Tibial artery (tissue), 4 donors: ENCODE measurements at regions not wholly inside any gene's neighbourhood (a gene's known extent, or its start where the extent isn't known, plus 50 kb on each side); places are given as distances from the start of the nearest gene placed in this dataset.
"Not testable (repeated sequence)": the region's sequence is repeated elsewhere in the genome, so short reads cannot be mapped to it uniquely, and the experiment has no call there.

Experiments
- DNase-seq, 2 donors: peaks; one replicate each; pipeline ENCODE4 v3.0.0-alpha.2; 2019
- H3K27ac ChIP-seq, 2 donors: fragments of 200-600 bp; sonication (generic) in 1 of 2; 1 replicate in 1 of 2; 2 replicates in 1 of 2; pipeline ENCODE4 v1.5.1; 2018 to 2019; ENCODE audit warnings: mild to moderate bottlenecking in 1 of 2
- H3K27me3 ChIP-seq, 2 donors: fragments of 200-600 bp; sonication (generic) in 1 of 2; one replicate each; pipeline versions ENCODE4 v1.5.1 to v1.6.0; 2016 to 2019
- H3K36me3 ChIP-seq, 3 donors: fragments of 200-600 bp; sonication (generic) in 2 of 3; one replicate each; pipeline ENCODE4 v1.5.1; 2016 to 2019; ENCODE audit warnings: mild to moderate bottlenecking in 2 of 3
- H3K4me1 ChIP-seq, 4 donors: fragments of 200-600 bp; sonication (generic) in 2 of 4; 1 replicate in 3 of 4; 2 replicates in 1 of 4; pipeline ENCODE4 v1.5.1; 2016 to 2019
- H3K4me3 ChIP-seq, 2 donors: fragments of 200-600 bp; sonication (generic) in 1 of 2; 1 replicate in 1 of 2; 2 replicates in 1 of 2; pipeline ENCODE4 v1.5.1; 2018 to 2019; ENCODE audit warnings: mild to moderate bottlenecking in 2 of 2
- H3K9me3 ChIP-seq, 3 donors: fragments of 200-600 bp; sonication (generic) in 1 of 3; one replicate each; pipeline ENCODE4 v1.5.1; 2016 to 2019
- intact Hi-C: fragments of 100-400 bp; cut with DNase I; formaldehyde crosslinking; loops from one replicate; pipeline ENCODE4 v1.15.0; 2023; ENCODE audit warnings: low total_unique reads
- TF ChIP-seq, protein P1 (sequence below), 2 experiments: fragments of 200-600 bp in 1 of 2; fragments of 450-650 bp in 1 of 2; IDR thresholded peaks; one replicate each; pipeline ENCODE4 v1.5.1; 2017 to 2019; ENCODE audit warnings: antibody characterized with exemption in 2 of 2, mild to moderate bottlenecking in 1 of 2, moderate library complexity in 1 of 2

DNA sequence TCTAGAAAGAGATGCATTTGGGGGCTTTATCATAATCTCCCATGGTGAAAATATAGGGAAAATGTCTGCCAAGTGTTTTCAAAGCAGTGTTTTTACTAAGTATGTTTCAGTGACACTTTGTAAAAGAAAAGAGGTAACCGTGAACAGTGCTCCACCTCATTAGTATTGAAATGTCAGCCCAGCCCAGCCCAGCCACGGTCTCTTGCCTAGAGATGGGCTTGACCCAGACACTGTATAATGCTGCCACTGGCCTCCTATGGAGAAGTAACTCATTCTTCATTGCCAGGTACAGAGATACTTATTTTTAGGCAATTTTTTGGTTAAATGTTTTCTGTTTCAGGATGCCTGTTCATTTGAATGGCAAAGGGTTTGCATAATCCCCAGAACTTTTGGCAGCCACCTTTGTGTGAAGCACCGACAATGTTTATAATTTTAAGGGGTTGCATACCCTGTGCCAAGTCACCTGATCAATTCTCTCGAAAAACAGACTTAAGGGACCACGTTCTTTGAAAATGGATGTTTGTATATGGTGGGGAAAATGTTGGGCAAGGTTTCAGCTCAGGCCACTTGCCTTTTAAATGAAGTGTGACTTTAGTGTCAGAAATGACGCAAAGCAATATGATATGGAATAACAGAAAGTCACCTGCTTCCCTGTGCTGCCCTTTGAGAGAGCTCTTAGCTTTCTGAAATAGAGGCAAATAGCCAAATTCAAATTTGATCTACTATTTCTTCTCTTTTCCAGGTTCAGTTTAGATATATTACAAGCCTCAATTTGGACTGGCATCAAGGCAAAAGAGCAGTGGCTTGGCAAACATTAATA, 314.5 kb upstream of the RGPD4 start:
- no peak for DNase-seq
- intact Hi-C loops: no loop called here
- H3K27ac ChIP-seq: no peak overlapping the region
- TF ChIP-seq, protein P1, sequence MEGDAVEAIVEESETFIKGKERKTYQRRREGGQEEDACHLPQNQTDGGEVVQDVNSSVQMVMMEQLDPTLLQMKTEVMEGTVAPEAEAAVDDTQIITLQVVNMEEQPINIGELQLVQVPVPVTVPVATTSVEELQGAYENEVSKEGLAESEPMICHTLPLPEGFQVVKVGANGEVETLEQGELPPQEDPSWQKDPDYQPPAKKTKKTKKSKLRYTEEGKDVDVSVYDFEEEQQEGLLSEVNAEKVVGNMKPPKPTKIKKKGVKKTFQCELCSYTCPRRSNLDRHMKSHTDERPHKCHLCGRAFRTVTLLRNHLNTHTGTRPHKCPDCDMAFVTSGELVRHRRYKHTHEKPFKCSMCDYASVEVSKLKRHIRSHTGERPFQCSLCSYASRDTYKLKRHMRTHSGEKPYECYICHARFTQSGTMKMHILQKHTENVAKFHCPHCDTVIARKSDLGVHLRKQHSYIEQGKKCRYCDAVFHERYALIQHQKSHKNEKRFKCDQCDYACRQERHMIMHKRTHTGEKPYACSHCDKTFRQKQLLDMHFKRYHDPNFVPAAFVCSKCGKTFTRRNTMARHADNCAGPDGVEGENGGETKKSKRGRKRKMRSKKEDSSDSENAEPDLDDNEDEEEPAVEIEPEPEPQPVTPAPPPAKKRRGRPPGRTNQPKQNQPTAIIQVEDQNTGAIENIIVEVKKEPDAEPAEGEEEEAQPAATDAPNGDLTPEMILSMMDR (IDR thresholded peaks at IDR 0.05): no peak
- no peaks in the 10 kb centered on the region for H3K4me1 ChIP-seq
- no peaks in the 10 kb centered on the region for H3K27me3 ChIP-seq
- no peaks in the 10 kb centered on the region for H3K9me3 ChIP-seq
- no peak overlapping the region for H3K4me3 ChIP-seq
- H3K36me3 ChIP-seq: no peaks in the 10 kb centered on the region

DNA sequence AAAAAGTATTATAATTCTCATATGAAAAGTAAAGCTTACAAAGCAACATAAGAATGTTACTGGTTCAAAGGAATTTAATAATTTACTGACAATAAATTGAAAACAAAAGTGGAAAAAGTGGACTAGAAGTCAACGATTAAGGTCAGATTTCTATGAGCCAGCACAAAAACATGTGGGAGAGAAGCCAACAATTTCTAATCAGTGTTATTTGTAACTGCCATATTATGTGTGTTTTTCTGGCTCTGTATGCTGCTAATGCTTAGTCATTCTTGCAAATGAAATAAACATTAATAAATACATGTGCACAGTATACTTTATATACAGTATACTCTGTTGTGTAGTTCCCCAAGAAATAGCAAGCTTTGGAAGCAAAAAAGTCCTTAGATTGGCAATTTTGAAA, 301.3 kb upstream of the RGPD4 start:
- Histone ChIP-seq H3K27me3 (no peaks in the 10 kb centered on the region), H3K36me3 (no peaks in the 10 kb centered on the region), H3K4me1 (peaks cover 0 to 6% (median 2%) of the 10 kb centered on the region in 4 donors), H3K9me3 (no peaks in the 10 kb centered on the region), H3K4me3 (no peak overlapping the region), H3K27ac (no peak overlapping the region)
- no peak for DNase-seq
- TF ChIP-seq, protein P1 (IDR thresholded peaks at IDR 0.05): no peak
- intact Hi-C loops: no loop called here

DNA sequence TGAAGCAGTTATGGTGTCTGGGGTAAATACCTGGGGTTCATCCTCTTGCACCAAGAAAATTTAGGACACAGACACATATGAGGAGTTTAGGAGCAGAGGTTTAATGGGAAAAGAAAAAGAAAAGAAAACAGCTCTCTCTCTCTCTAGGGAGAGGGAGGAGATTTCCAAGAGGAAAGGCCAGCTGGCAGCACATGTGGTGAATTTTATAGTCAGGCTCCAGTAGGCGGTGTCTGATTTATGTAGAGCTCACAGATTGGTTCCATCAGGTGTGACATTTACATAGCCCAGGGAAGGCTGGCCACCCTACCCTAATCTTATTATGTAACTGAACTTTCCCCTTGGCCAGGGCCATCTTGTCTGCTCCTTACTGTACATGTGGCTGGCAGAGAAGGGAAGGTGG, 297.5 kb upstream of the RGPD4 start:
- intact Hi-C loops: no loop called here
- TF ChIP-seq, protein P1 (IDR thresholded peaks at IDR 0.05): no peak
- Histone ChIP-seq H3K36me3 (no peaks in the 10 kb centered on the region), H3K4me1 (peaks cover 0 to 6% (median 2%) of the 10 kb centered on the region in 4 donors), H3K4me3 (no peak overlapping the region), H3K9me3 (no peaks in the 10 kb centered on the region), H3K27me3 (no peaks in the 10 kb centered on the region), H3K27ac (no peak overlapping the region)
- no peak for DNase-seq

DNA sequence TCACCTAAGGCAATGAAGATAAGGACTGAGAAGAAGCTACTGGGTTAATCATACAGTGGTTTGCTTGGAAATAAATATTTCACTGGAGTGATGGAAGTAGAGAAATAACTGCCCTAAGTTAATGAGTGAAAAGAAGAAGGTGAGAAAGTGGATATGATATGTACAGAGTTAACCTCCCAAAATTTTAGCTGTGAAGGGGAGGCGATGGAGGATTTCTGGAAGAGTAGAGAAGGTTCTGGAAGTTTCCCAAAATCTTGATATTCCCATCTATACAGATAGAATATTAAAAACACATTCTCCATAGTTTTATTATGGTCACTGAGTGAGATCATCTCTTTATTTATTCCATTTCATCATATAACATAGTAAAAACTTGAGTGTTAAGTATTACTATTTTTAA, 296.6 kb upstream of the RGPD4 start:
- Histone ChIP-seq H3K27me3 (no peaks in the 10 kb centered on the region), H3K4me3 (no peak overlapping the region), H3K4me1 (peaks cover 0 to 6% (median 2%) of the 10 kb centered on the region in 4 donors), H3K9me3 (no peaks in the 10 kb centered on the region), H3K36me3 (no peaks in the 10 kb centered on the region), H3K27ac (no peak overlapping the region)
- DNase-seq: no peak
- intact Hi-C loops: no loop called here
- TF ChIP-seq, protein P1 (IDR thresholded peaks at IDR 0.05): no peak

DNA sequence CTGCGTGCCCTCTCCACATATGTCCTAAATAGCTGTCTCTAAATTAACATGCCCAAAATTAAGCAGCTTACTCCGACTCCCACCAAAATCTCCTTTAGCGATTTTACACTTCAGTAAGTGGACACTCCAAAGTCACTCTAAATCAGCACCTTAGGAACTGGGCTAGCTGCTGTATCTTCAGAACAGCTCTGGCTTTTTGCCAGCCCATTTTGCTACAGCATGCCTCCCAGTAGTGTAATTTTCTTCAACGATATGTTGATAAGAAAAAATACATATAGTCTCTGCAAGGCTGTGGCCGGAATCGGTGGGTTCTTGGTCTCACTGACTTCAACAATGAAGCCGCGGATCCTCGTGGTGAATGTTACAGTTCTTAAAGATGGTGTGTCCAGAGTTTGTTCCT, 291.8 kb upstream of the RGPD4 start:
- intact Hi-C loops: no loop called here
- no peak for DNase-seq
- no peaks in the 10 kb centered on the region for H3K4me1 ChIP-seq
- H3K9me3 ChIP-seq: no peaks in the 10 kb centered on the region
- no peak overlapping the region for H3K27ac ChIP-seq
- H3K27me3 ChIP-seq: no peaks in the 10 kb centered on the region
- no peaks in the 10 kb centered on the region for H3K36me3 ChIP-seq
- no peak overlapping the region for H3K4me3 ChIP-seq
- TF ChIP-seq, protein P1 (IDR thresholded peaks at IDR 0.05): no peak

DNA sequence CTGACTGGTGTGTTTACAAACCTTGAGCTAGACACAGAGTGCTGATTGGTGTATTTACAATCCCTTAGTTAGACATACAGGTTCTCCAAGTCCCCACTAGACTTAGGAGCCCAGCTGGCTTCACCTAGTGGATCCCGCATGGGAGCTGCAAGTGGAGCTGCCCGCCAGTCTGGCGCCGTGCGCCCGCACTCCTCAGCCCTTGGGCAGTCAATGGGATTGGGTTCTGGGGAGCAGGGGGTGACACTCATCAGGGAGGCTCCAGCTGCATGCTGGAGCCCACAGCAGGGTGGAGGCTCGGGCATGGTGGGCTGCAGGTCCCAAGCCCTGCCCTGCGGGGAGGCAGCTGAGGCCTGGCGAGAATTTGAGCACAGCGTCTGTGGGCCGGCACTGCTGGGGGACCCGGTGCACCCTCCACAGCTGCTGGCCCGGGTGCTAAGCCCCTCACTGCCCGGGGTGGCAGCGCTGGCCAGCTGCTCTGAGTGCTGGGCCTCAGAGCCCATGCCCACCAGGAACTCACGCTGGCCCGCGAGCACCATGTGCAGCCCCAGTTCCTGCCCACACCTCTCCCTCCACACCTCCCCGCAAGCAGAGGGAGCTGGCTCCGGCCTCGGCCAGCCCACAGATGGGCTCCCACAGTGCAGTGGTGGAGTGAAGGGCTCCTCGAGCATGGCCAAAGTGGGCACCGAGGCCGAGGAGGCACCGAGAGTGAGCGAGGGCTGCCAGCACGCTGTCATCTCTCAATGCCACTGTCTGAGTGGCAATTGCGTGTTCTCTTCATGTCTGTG, 290.6 kb upstream of the RGPD4 start:
- H3K4me1 ChIP-seq, H3K27ac ChIP-seq, DNase-seq, H3K9me3 ChIP-seq, H3K4me3 ChIP-seq, intact Hi-C loops, H3K36me3 ChIP-seq, H3K27me3 ChIP-seq: not testable (repeated sequence)
